GM12878 (cell line): ENCODE measurements at regions not wholly inside any gene's neighbourhood (a gene's known extent, or its start where the extent isn't known, plus 50 kb on each side); places are given as distances from the start of the nearest gene placed in this dataset.

Source experiments
- CBX5 ChIP-seq: sonication (generic); IDR thresholded peaks from 2 replicates; pipeline ENCODE4 v1.6.1; 2016; ENCODE audit warnings: low read depth, moderate library complexity, mild to moderate bottlenecking, inconsistent platforms
- CEBPZ ChIP-seq: fragments of 150-350 bp; IDR thresholded peaks from 2 replicates; pipeline ENCODE4 v1.6.1; 2016; ENCODE audit warnings: low read depth, low read length
- CREB1 ChIP-seq: IDR thresholded peaks from 2 replicates; pipeline ENCODE4 v1.6.1; 2012; ENCODE audit warnings: low read depth, mild to moderate bottlenecking, inconsistent platforms
- E2F4 ChIP-seq: IDR thresholded peaks from 2 replicates; pipeline ENCODE4 v1.6.1; 2012; ENCODE audit warnings: low read depth, low read length, improper control_type of control experiment
- REST ChIP-seq: IDR thresholded peaks from 2 replicates; pipeline ENCODE4 v1.6.1; 2012; ENCODE audit warnings: mild to moderate bottlenecking, low read depth, low read length
- USF1 ChIP-seq: IDR thresholded peaks from 2 replicates; pipeline ENCODE4 v1.6.1; 2011; ENCODE audit warnings: borderline replicate concordance, low read depth, mild to moderate bottlenecking, moderate library complexity, mixed read lengths, low read length; ENCODE audit not compliant: insufficient read depth; ENCODE audit errors: extremely low read length

GRCh38 chr7:47709451-47709850 lies 127.5 kb upstream of the TNS3 start (continued):
- TF ChIP-seq USF1 (no peak), REST (no peak), CREB1 (no peak), CEBPZ (no peak), E2F4 (no peak), CBX5 (no peak)
